GM21360 (cell line): ENCODE measurements at regions not wholly inside any gene's neighbourhood (a gene's known extent, or its start where the extent isn't known, plus 50 kb on each side); places are given as distances from the start of the nearest gene placed in this dataset.
"Not testable (repeated sequence)": the region's sequence is repeated elsewhere in the genome, so short reads cannot be mapped to it uniquely, and the experiment has no call there.

Experiments
- ATAC-seq: cut with Tn5 transposase; IDR thresholded peaks from one replicate; pipeline ENCODE4 v1.9.1; 2021; ENCODE audit warnings: mild to moderate bottlenecking, moderate library complexity; ENCODE audit not compliant: unreplicated experiment

- no peak for ATAC-seq
Measured at GRCh38 chrX:106220177-106220576, 52.1 kb downstream of the PWWP3B start.

DNA sequence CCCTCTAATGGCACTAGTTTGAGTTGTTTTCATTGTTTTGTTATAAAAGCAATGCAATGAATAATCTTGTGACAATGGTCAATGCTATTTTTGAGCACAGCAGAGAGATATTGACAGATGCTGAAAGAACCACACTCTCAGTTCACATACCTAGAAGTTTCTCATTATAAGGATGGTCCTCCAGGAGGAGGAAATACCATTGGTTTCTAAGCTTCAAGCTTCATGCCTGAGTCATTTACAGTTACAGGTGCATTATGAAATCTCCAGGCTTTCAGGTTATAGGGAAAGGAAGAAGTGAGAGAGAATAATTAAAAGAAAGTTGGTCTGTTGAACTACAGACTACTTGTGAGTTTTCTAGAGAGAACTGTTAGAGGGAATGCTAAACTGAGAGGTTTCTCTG is 75.3 kb downstream of the PWWP3B start:
- no peak for ATAC-seq

GRCh38 chrX:106246511-106246910 is 78.4 kb downstream of the PWWP3B start:
- no peak for ATAC-seq

DNA sequence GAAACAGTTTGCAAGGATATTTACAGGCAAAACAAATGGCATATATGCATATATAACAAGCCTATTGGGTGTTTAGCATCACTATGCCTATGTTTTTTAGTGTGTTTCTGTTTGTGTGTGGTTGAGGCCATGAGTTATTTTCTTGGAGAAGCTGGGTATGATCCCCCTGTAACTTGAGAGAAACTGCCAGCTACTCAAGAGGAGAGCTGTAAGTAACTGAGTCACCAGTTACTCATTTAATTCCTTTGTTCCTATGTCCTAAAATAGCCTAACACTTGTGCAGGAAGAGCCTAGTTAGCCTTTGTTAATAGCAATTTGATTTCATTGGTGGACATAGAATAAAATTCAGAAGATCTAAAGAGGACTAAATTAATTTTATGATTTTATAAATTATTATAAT is 79.1 kb downstream of the PWWP3B start:
- no peak for ATAC-seq

DNA sequence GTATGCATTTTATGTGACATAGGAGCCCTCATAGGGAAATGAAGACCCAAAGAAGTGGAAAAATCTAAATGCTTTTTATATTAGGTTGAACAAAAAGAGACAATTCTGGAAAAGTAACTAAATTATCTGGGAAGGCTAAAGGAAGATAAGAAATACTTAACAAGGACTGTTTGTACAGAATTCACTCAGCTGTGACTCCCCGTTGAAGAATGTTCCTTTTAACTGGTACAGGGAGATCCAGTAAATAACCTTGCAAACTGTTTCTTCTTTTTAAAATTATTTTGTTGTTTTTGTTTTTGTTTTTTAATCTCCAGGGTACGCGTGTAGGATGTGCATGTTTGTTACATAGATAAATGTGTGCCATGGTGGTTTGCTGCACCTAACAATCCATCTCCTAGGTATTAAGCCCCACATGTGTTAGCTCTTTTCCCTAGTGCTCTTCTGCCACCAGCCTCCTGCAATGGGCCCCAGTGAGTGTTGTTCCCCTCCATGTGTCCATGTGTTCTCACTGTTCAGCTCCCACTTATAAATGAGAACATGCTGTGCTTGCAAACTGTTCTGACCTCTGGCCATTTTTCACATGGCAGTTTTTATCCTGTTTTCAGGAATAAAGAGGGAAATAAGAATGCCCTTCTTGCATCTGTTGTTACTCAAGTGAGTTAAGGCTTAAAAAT is 81.7 kb downstream of the PWWP3B start:
- ATAC-seq = no peak

GRCh38 chrX:106263817-106264216 is 95.7 kb downstream of the PWWP3B start:
- ATAC-seq = no peak

- not testable (repeated sequence) for ATAC-seq
Measured at GRCh38 chrX:106273947-106274587, 106.0 kb downstream of the PWWP3B start.

DNA sequence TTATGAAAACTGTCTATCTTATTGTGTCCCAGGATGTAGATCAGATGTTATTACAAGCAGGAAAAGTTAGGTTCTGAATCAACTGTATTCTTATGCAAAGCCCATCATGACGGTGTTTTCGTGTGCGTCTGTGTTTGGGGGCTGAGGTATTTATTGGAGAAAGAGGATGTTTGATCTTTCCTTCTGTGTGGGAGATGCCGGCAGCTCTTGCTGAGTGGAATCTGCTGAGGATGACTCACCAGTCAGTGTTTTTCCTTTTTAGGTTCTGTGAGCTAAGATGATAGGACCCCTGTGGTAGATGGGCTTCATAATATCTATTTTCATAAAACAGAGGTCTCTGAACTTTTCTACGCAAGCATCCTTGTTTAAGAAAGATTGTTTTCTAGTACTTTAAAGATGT is 107.1 kb downstream of the PWWP3B start:
- not testable (repeated sequence) for ATAC-seq

- no peak for ATAC-seq
Measured at GRCh38 chrX:106278951-106279350, 110.8 kb downstream of the PWWP3B start.

DNA sequence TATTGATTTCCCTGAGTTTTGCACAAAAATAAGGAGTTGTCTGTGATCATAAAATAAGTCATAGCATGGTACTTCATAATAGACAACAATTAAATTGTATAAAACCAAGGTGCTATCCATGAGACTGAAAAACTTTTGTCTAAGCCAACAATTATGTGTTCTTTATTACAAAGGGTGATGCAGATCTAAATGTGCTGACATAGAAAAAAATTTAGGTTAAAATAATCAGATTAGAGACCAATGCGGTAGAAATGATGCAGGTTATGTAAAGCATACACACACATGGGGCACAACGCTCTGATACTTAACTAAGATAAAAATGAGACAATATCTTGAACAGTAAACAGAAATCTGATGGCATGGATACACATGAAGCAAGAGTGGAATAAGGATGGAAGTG is 113.3 kb downstream of the PWWP3B start:
- no peak for ATAC-seq

- no peak for ATAC-seq
Measured at GRCh38 chrX:106283841-106284240, 115.7 kb downstream of the PWWP3B start.

- no peak for ATAC-seq
Measured at GRCh38 chrX:106284431-106285025, 116.4 kb downstream of the PWWP3B start.

DNA sequence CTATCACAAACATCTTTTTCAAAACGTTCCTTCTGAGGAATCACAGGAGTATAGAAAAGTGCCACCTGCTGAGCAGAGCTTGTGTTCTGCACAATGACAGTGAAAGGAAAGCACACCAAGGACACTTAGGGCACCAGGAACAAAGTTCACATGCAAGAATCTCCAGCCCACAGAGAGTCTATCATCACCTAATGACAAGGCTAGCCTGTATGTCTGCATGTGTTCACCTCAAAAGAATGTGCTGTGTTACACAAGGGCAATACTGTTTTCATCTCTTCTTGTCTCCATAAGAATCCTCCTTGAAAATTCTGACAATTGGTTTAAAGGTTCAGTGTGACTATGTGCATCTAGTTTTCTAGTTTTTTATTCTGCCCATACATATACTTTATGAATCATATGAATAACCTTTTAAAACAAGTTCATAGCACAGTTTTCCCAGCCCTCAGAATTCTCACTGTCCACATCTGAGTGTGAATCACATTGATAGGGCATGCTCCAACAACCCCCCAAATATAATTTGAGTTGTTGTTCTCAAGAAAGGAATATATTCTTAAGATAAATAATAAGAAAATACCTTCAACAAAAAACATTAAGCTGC is 118.0 kb downstream of the PWWP3B start:
- no peak for ATAC-seq

DNA sequence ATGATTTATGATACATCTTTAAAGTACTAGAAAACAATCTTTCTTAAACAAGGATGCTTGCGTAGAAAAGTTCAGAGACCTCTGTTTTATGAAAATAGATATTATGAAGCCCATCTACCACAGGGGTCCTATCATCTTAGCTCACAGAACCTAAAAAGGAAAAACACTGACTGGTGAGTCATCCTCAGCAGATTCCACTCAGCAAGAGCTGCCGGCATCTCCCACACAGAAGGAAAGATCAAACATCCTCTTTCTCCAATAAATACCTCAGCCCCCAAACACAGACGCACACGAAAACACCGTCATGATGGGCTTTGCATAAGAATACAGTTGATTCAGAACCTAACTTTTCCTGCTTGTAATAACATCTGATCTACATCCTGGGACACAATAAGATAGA is 122.7 kb downstream of the PWWP3B start:
- ATAC-seq = not testable (repeated sequence)

GRCh38 chrX:106291779-106292390 is 123.8 kb downstream of the PWWP3B start:
- not testable (repeated sequence) for ATAC-seq

DNA sequence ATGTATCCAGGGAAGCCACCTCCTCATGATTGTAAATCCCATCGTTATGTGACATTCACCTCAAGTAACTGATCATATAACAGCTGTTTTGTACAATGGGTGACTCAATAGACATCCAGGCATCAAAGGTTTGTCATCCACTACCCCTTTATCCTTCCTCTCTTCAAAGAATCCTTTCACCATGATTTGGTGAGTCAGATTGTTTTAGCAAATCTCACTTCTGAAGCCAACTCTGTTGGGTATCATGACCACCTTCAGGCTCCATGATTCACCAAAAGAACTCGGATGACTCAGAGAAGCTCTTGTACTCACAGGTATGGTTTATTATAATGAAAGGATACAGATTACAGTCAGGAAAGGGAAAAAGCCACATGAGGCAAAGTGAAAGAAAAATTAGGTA is 132.1 kb downstream of the PWWP3B start:
- no peak for ATAC-seq

GRCh38 chrX:106300656-106301055 is 132.6 kb downstream of the PWWP3B start:
- no peak for ATAC-seq

DNA sequence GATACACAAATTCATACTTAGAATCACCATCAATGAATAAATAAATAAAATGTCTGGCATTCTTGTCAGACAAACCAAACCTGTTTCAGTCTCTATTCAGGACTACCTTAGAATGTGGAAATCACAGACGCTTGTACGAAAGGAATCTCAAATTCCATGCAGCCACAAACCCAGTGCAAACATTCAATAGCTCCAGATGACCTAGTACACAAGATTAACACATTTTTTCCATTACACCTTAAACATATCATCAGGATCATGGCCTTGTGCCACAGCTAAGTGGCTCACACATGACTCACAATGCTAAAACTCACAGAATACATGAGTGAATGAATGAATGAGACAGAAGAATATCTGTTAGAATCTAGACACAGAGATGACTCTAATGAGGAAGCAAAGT is 134.2 kb downstream of the PWWP3B start:
- no peak for ATAC-seq

GRCh38 chrX:106306391-106306947 is 138.4 kb downstream of the PWWP3B start:
- no peak for ATAC-seq

DNA sequence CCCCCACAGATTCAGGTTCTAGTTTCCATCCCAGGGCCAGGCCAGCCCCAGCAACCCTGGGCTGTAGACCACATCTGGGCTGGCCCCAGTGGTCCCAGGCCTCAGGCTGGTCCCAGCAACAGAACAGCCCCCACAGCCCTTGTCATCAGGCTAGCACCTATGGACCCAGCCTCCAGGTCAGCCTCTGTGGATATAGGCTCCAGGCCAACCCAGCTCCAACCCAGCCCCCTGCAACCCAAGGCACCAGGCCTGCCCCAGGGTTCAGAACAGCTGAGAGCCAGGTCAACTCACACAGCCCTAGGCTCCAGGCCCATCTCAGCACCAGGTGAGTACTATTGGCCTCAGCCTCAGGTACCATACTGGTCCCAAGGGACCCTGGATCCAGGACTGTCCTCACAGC is 155.3 kb downstream of the PWWP3B start:
- ATAC-seq = no peak

DNA sequence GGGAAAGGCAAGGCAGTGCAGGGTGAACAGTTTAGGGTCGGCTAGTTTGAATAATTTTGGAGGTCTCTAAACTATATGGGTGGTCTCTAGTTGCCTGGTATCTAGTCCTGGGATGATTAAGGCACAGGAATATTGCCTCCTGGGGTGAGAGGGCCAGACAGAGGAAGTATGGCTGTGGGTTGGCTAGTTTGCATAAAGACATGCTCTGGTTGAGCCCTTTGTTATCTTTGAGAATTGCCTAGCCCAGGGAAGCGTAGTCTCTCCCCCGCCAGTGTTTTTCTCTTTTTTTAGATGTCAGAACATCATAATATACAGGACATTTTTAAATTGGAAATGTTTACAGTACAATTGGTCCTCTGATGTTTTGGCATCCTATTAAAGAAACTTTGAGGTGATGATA is 163.5 kb downstream of the PWWP3B start:
- peak; percentile 51 for ATAC-seq
